ENCODE measurements at regions not wholly inside any gene's neighbourhood (a gene's known extent, or its start where the extent isn't known, plus 50 kb on each side); places are given as distances from the start of the nearest gene placed in this dataset.

DNA sequence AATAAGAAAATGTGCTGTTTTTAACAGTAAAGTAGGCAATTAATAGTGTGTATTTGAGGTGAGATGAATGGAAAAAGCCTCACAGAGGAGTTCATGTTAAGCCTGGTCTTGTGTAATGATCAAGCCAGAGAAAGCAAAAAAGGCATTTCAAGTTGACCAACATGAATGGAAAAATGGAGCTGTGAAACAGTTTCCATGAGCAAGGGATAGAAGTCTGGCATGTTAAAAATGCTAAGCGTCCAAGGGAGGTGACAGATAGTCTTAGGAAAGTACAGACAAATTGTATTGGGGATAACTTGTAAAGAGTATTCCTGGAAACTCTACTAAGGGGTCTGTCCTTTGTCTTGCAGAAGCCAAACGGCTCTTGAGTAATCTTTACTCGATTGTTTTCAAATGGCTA is 506.8 kb upstream of the ATXN8OS start:
- FAIRE-seq = no peak
- H3K27me3 ChIP-seq (ENCODE audit: insufficient read depth, low read length) = no peaks in the 10 kb centered on the region
- H3K4me3 ChIP-seq (ENCODE audit: insufficient read depth, low read depth, low read length) = no peak overlapping the region
- no peaks in the 10 kb centered on the region for H3K36me3 Mint-ChIP-seq (ENCODE audit: low read depth, unreplicated experiment)
- H3K4me2 ChIP-seq (ENCODE audit: low read length) = no peak overlapping the region
- H3K9ac ChIP-seq (ENCODE audit: low read length) = no peak overlapping the region
- no peaks in the 10 kb centered on the region for H3K27me3 Mint-ChIP-seq (ENCODE audit: low read depth, unreplicated experiment)
- no peak overlapping the region for H3K4me3 Mint-ChIP-seq (ENCODE audit: unreplicated experiment)
- no peaks in the 10 kb centered on the region for H3K36me3 ChIP-seq (ENCODE audit: insufficient read depth, low read length)
- H3K79me2 ChIP-seq (ENCODE audit: insufficient read depth, low read length) = no peaks in the 10 kb centered on the region
- peaks cover 3% of the 10 kb centered on the region for H3K9me3 Mint-ChIP-seq (ENCODE audit: unreplicated experiment)
- TF ChIP-seq, protein P1, sequence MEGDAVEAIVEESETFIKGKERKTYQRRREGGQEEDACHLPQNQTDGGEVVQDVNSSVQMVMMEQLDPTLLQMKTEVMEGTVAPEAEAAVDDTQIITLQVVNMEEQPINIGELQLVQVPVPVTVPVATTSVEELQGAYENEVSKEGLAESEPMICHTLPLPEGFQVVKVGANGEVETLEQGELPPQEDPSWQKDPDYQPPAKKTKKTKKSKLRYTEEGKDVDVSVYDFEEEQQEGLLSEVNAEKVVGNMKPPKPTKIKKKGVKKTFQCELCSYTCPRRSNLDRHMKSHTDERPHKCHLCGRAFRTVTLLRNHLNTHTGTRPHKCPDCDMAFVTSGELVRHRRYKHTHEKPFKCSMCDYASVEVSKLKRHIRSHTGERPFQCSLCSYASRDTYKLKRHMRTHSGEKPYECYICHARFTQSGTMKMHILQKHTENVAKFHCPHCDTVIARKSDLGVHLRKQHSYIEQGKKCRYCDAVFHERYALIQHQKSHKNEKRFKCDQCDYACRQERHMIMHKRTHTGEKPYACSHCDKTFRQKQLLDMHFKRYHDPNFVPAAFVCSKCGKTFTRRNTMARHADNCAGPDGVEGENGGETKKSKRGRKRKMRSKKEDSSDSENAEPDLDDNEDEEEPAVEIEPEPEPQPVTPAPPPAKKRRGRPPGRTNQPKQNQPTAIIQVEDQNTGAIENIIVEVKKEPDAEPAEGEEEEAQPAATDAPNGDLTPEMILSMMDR (IDR thresholded peaks at IDR 0.05; ENCODE audit: insufficient read depth, low read depth, low read length) = no peak
- no peak for TF ChIP-seq EZH2 (IDR thresholded peaks at IDR 0.05; ENCODE audit: insufficient read depth, low read length)
- no peak for DNase-seq (ENCODE audit: low read depth)
- no peak overlapping the region for H3K27ac Mint-ChIP-seq (ENCODE audit: unreplicated experiment)
- H4K20me1 ChIP-seq (ENCODE audit: insufficient read depth, low read length) = no peaks in the 10 kb centered on the region
- H3K27ac ChIP-seq (ENCODE audit: low read depth, low read length) = no peak overlapping the region
- H2AFZ ChIP-seq (ENCODE audit: low read depth, low read length) = no peak overlapping the region
- H3K4me1 ChIP-seq (ENCODE audit: insufficient read depth, low read length) = no peaks in the 10 kb centered on the region
- H3K9me3 ChIP-seq (ENCODE audit: insufficient read depth, low read depth, low read length) = peaks cover 4% of the 10 kb centered on the region
- peaks cover 5% of the 10 kb centered on the region for H3K4me1 Mint-ChIP-seq (ENCODE audit: low read depth, unreplicated experiment)

DNA sequence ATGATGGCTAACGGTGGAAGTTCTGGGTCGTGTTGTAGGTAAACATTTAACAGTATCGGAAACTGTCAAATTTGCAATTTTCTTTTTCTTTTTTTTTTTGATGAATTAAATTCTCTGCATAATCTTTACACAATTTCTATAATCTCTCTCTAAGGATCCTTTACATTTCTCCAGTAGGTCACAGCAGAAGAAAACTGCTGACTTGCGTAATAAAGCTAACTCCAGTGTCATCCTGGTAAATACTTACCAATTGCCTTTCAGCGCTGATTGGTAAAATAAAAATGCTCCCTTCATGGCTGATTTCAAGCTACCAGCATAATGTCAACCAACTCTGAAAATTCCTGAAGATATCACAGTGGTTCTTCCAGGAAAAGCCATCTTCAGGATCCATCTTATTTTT is 510.5 kb upstream of the ATXN8OS start:
- TF ChIP-seq EZH2 (IDR thresholded peaks at IDR 0.05; ENCODE audit: insufficient read depth, low read length) = no peak
- TF ChIP-seq, protein P1 (IDR thresholded peaks at IDR 0.05; ENCODE audit: insufficient read depth, low read depth, low read length) = no peak
- H3K4me2 ChIP-seq (ENCODE audit: low read length) = no peak overlapping the region
- no peak for DNase-seq (ENCODE audit: low read depth)
- H3K4me1 ChIP-seq (ENCODE audit: insufficient read depth, low read length) = no peaks in the 10 kb centered on the region
- H3K36me3 Mint-ChIP-seq (ENCODE audit: low read depth, unreplicated experiment) = no peaks in the 10 kb centered on the region
- peaks cover 5% of the 10 kb centered on the region for H3K4me1 Mint-ChIP-seq (ENCODE audit: low read depth, unreplicated experiment)
- no peaks in the 10 kb centered on the region for H3K27me3 Mint-ChIP-seq (ENCODE audit: low read depth, unreplicated experiment)
- H3K79me2 ChIP-seq (ENCODE audit: insufficient read depth, low read length) = no peaks in the 10 kb centered on the region
- peaks cover 2% of the 10 kb centered on the region for H3K9me3 ChIP-seq (ENCODE audit: insufficient read depth, low read depth, low read length)
- H2AFZ ChIP-seq (ENCODE audit: low read depth, low read length) = no peak overlapping the region
- H3K4me3 ChIP-seq (ENCODE audit: insufficient read depth, low read depth, low read length) = no peak overlapping the region
- no peaks in the 10 kb centered on the region for H3K27me3 ChIP-seq (ENCODE audit: insufficient read depth, low read length)
- FAIRE-seq = no peak
- H3K27ac ChIP-seq (ENCODE audit: low read depth, low read length) = no peak overlapping the region
- H3K9ac ChIP-seq (ENCODE audit: low read length) = no peak overlapping the region
- no peaks in the 10 kb centered on the region for H3K36me3 ChIP-seq (ENCODE audit: insufficient read depth, low read length)
- H3K27ac Mint-ChIP-seq (ENCODE audit: unreplicated experiment) = no peak overlapping the region
- H4K20me1 ChIP-seq (ENCODE audit: insufficient read depth, low read length) = no peaks in the 10 kb centered on the region
- H3K4me3 Mint-ChIP-seq (ENCODE audit: unreplicated experiment) = no peak overlapping the region
- no peaks in the 10 kb centered on the region for H3K9me3 Mint-ChIP-seq (ENCODE audit: unreplicated experiment)

DNA sequence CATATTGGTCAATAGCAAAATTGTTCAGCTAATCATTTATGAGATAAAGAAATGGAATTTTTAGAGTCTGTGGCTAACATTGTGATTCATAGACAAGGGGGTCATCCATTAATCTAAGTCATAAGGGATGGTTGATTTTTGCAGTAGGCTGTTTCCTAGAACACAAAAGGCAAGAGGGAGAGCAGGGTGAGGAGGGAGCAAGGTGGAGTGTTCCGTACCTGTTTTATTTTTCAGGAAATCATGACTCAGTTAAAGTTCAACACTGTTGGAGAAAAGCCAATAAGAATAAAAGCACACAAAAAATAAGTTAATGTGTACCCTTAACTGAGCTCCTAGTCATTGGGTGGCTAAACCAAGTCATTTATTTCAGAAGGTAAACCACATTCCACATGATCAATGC is 512.4 kb upstream of the ATXN8OS start:
- Histone ChIP-seq H3K9ac (ENCODE audit: low read length) (no peak overlapping the region), H3K36me3 (ENCODE audit: insufficient read depth, low read length) (no peaks in the 10 kb centered on the region), H3K9me3 (ENCODE audit: insufficient read depth, low read depth, low read length) (peaks cover 2% of the 10 kb centered on the region), H4K20me1 (ENCODE audit: insufficient read depth, low read length) (no peaks in the 10 kb centered on the region), H3K4me2 (ENCODE audit: low read length) (no peak overlapping the region), H3K4me3 (ENCODE audit: insufficient read depth, low read depth, low read length) (no peak overlapping the region), H3K27me3 (ENCODE audit: insufficient read depth, low read length) (no peaks in the 10 kb centered on the region), H2AFZ (ENCODE audit: low read depth, low read length) (no peak overlapping the region), H3K4me1 (ENCODE audit: insufficient read depth, low read length) (no peaks in the 10 kb centered on the region), H3K27ac (ENCODE audit: low read depth, low read length) (no peak overlapping the region), H3K79me2 (ENCODE audit: insufficient read depth, low read length) (no peaks in the 10 kb centered on the region)
- Mint-ChIP-seq H3K4me1 (ENCODE audit: low read depth, unreplicated experiment) (no peaks in the 10 kb centered on the region), H3K36me3 (ENCODE audit: low read depth, unreplicated experiment) (no peaks in the 10 kb centered on the region), H3K27ac (ENCODE audit: unreplicated experiment) (no peak overlapping the region), H3K4me3 (ENCODE audit: unreplicated experiment) (no peak overlapping the region), H3K27me3 (ENCODE audit: low read depth, unreplicated experiment) (no peaks in the 10 kb centered on the region), H3K9me3 (ENCODE audit: unreplicated experiment) (no peaks in the 10 kb centered on the region)
- DNase-seq (ENCODE audit: low read depth) = no peak
- TF ChIP-seq, protein P1 (IDR thresholded peaks at IDR 0.05; ENCODE audit: insufficient read depth, low read depth, low read length) = no peak
- no peak for TF ChIP-seq EZH2 (IDR thresholded peaks at IDR 0.05; ENCODE audit: insufficient read depth, low read length)
- FAIRE-seq = no peak
